C4-2B (cell line): ENCODE measurements at regions not wholly inside any gene's neighbourhood (a gene's known extent, or its start where the extent isn't known, plus 50 kb on each side); places are given as distances from the start of the nearest gene placed in this dataset.

Source experiments
- ZFX ChIP-seq: fragments of 450-650 bp; IDR thresholded peaks from 2 replicates; pipeline ENCODE4 v1.6.1; 2017
- TF ChIP-seq, protein P1 (sequence below): fragments of 450-650 bp; conservative IDR thresholded peaks from 2 replicates; pipeline ENCODE4 v1.5.1; 2017; ENCODE audit warnings: mild to moderate bottlenecking

DNA sequence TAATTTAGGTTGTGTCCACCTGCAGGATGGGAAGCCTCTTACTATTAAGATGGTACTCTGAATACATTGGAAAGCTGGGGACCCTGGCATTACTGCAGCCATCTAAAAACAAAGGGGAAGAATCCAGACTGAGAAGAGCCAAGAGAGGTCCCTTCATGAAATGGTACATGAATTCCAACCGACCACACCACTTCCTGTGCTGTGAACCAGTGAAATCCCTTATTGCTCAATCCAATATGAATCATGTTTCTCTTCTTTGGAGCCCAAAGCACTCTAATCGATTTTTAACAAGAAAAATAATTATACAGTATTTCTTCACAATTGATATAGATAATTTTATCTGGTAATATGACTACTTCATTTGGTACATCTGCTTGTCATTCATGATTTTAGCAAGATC is 479.7 kb upstream of the RAB6C start:
- TF ChIP-seq, protein P1, sequence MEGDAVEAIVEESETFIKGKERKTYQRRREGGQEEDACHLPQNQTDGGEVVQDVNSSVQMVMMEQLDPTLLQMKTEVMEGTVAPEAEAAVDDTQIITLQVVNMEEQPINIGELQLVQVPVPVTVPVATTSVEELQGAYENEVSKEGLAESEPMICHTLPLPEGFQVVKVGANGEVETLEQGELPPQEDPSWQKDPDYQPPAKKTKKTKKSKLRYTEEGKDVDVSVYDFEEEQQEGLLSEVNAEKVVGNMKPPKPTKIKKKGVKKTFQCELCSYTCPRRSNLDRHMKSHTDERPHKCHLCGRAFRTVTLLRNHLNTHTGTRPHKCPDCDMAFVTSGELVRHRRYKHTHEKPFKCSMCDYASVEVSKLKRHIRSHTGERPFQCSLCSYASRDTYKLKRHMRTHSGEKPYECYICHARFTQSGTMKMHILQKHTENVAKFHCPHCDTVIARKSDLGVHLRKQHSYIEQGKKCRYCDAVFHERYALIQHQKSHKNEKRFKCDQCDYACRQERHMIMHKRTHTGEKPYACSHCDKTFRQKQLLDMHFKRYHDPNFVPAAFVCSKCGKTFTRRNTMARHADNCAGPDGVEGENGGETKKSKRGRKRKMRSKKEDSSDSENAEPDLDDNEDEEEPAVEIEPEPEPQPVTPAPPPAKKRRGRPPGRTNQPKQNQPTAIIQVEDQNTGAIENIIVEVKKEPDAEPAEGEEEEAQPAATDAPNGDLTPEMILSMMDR: no peak
- no peak for TF ChIP-seq ZFX
